ENCODE measurements at regions not wholly inside any gene's neighbourhood (a gene's known extent, or its start where the extent isn't known, plus 50 kb on each side); places are given as distances from the start of the nearest gene placed in this dataset.

DNA sequence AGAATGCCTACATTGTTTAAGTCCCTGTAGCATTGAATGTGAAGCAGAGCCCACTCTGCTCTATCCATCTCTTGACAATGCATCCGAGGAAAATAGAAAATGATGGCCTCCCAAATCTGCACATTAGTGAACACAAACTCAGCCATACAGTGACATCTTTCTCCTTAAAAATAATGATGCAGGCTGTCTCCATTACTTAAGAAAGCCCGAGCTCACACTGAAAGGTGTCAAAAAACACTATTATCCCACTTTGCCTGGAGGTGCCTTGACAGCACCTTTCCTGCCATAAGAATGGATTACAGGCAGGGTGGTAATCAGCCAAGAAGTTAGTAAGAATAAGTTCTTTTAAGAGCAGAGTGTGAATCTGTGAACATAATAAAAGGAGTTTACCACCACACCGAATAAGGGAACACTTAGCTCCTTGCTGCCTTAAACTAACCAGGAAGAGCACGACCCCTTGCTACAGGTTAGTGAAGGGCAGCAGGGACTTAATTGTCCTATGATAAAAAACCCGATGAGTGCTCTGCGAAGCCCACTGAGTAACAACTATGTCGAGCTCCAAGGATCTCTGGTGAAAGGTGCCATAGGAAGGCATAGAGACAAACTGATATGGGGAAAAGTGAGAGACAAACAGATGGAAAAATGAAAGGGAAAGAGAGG, 123.2 kb upstream of the TUSC7 start:
- DNase-seq = no peak
- Mint-ChIP-seq H3K36me3 (no peaks in the 10 kb centered on the region), H3K9me3 (peaks cover 4 to 12% (median 8%) of the 10 kb centered on the region in 3 donors), H3K4me1 (no peaks in the 10 kb centered on the region), H3K4me3 (no peak overlapping the region), H3K27ac (no peak overlapping the region), H3K27me3 (no peaks in the 10 kb centered on the region)
- no peak for ATAC-seq (replicated peaks in 1 of 4)
- ChIA-PET CTCF (no interaction called here), POLR2A (no interaction called here)
- Histone ChIP-seq H3K4me1 (ENCODE audit: control insufficient read depth in 1 of 2, extremely low read depth in 1 of 2, insufficient read depth in 2 of 2, low read length in 2 of 2) (no peaks in the 10 kb centered on the region), H3K27ac (ENCODE audit: low read length) (no peak overlapping the region), H3K9me3 (no peaks in the 10 kb centered on the region), H3K4me3 (ENCODE audit: control insufficient read depth in 1 of 2, extremely low read depth in 1 of 2, low read length in 1 of 2) (no peak overlapping the region), H3K36me3 (ENCODE audit: control insufficient read depth in 2 of 2, extremely low read depth in 1 of 2, insufficient read depth in 1 of 2, low read length in 1 of 2) (no peaks in the 10 kb centered on the region), H3K27me3 (replicated peaks in 1 of 2; ENCODE audit: control insufficient read depth in 2 of 2, extremely low read depth in 1 of 2, insufficient read depth in 2 of 2, low read length in 1 of 2) (no peaks in the 10 kb centered on the region)
- 59% methylated on average over 7 of the region's 7 CpGs for WGBS (ENCODE audit: insufficient coverage)

DNA sequence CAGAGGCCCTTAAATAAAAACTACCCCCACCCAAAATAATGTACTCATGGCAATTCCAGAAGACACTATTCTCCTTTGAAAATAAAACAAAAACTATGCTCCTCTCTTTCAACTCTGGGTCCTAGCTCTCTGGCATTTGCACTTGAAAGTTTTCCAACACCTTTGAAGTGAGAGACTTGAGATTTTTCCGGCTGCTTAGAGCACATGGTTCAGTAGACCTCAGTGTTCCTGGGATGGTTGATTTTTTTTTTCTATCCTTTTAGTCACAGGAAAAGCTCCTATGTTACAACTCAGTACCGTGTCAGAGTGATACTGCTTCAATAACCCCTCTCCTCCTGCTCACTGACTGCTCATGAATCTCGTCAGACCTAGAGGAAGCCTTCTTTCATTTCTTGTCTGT, 118.3 kb upstream of the TUSC7 start:
- Mint-ChIP-seq H3K4me1 (no peaks in the 10 kb centered on the region), H3K36me3 (no peaks in the 10 kb centered on the region), H3K9me3 (peaks cover 3 to 9% (median 4%) of the 10 kb centered on the region in 3 donors), H3K27me3 (no peaks in the 10 kb centered on the region), H3K27ac (no peak overlapping the region), H3K4me3 (no peak overlapping the region)
- Histone ChIP-seq H3K4me3 (ENCODE audit: control insufficient read depth in 1 of 2, extremely low read depth in 1 of 2, low read length in 1 of 2) (no peak overlapping the region), H3K27me3 (replicated peaks in 1 of 2; ENCODE audit: control insufficient read depth in 2 of 2, extremely low read depth in 1 of 2, insufficient read depth in 2 of 2, low read length in 1 of 2) (no peaks in the 10 kb centered on the region), H3K36me3 (ENCODE audit: control insufficient read depth in 2 of 2, extremely low read depth in 1 of 2, insufficient read depth in 1 of 2, low read length in 1 of 2) (no peaks in the 10 kb centered on the region), H3K4me1 (ENCODE audit: control insufficient read depth in 1 of 2, extremely low read depth in 1 of 2, insufficient read depth in 2 of 2, low read length in 2 of 2) (no peaks in the 10 kb centered on the region), H3K9me3 (no peaks in the 10 kb centered on the region), H3K27ac (ENCODE audit: low read length) (no peak overlapping the region)
- no CpG with 5 or more reads among the region's 3 CpGs for WGBS (ENCODE audit: insufficient coverage)
- no peak for DNase-seq
- ChIA-PET CTCF (no interaction called here), POLR2A (interaction anchor here in 1 of 2 donors (0.5 kb wide), 1 partner anchor 21 kb away, joined by 4 read pairs; no protein-coding TSS in a partner anchor)
- no peak for ATAC-seq (replicated peaks in 1 of 4)

DNA sequence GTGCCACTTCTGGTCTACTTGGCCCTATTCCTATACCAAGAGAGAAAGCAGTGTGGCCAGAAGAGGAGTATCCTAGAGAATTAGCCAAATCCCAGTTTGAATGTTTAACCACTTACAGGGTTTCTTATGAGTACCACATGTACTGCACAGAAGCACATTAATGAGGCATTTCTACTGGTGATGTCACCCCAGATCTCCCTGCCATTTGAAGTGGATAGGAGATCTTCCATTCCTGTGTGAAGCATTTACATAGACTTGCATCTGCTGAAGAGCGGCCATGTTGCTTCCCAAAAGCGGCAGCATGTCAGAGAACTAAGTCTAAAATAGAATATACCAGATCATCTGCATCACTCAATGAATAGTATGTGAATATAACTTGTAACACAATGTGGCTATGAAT, 108.4 kb upstream of the TUSC7 start:
- Histone ChIP-seq H3K27ac (ENCODE audit: low read length) (no peak overlapping the region), H3K36me3 (ENCODE audit: control insufficient read depth in 2 of 2, extremely low read depth in 1 of 2, insufficient read depth in 1 of 2, low read length in 1 of 2) (no peaks in the 10 kb centered on the region), H3K27me3 (replicated peaks in 1 of 2; ENCODE audit: control insufficient read depth in 2 of 2, extremely low read depth in 1 of 2, insufficient read depth in 2 of 2, low read length in 1 of 2) (no peaks in the 10 kb centered on the region), H3K9me3 (no peaks in the 10 kb centered on the region), H3K4me1 (ENCODE audit: control insufficient read depth in 1 of 2, extremely low read depth in 1 of 2, insufficient read depth in 2 of 2, low read length in 2 of 2) (no peaks in the 10 kb centered on the region), H3K4me3 (ENCODE audit: control insufficient read depth in 1 of 2, extremely low read depth in 1 of 2, low read length in 1 of 2) (no peak overlapping the region)
- no peak overlapping the region for H3K4me3 Mint-ChIP-seq
- H3K36me3 Mint-ChIP-seq = no peaks in the 10 kb centered on the region
- ChIA-PET POLR2A (no interaction called here), CTCF (no interaction called here)
- no peaks in the 10 kb centered on the region for H3K27me3 Mint-ChIP-seq
- no peak for DNase-seq
- no CpG with 5 or more reads among the region's 2 CpGs for WGBS (ENCODE audit: insufficient coverage)
- H3K4me1 Mint-ChIP-seq = no peaks in the 10 kb centered on the region
- no peak overlapping the region for H3K27ac Mint-ChIP-seq
- H3K9me3 Mint-ChIP-seq = peaks cover 1 to 15% (median 12%) of the 10 kb centered on the region in 3 donors
- no peak for ATAC-seq (replicated peaks in 1 of 4)

DNA sequence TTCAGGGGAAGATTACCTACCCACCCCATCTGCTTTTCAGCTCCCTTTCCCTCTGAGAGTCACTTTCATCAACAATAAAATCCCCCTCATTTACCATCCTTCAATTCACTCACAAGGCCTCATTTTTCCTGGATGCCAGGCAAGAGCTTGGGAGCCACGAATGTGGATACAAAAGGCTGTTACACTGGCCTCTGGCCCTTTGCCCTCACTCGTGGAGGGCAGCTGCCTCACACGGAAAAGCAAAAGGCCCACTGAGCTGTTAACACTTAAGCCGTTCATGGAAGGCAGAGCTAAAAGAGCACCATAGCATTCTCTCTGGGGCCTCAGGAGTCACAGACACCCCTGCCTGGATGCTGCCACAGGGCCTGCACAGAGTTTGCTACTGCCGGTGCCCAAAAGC, 102.4 kb upstream of the TUSC7 start:
- Histone ChIP-seq H3K27ac (ENCODE audit: low read length) (no peak overlapping the region), H3K9me3 (no peaks in the 10 kb centered on the region), H3K36me3 (ENCODE audit: control insufficient read depth in 2 of 2, extremely low read depth in 1 of 2, insufficient read depth in 1 of 2, low read length in 1 of 2) (no peaks in the 10 kb centered on the region), H3K4me3 (ENCODE audit: control insufficient read depth in 1 of 2, extremely low read depth in 1 of 2, low read length in 1 of 2) (no peak overlapping the region), H3K4me1 (ENCODE audit: control insufficient read depth in 1 of 2, extremely low read depth in 1 of 2, insufficient read depth in 2 of 2, low read length in 2 of 2) (no peaks in the 10 kb centered on the region), H3K27me3 (replicated peaks in 1 of 2; ENCODE audit: control insufficient read depth in 2 of 2, extremely low read depth in 1 of 2, insufficient read depth in 2 of 2, low read length in 1 of 2) (no peaks in the 10 kb centered on the region)
- WGBS (ENCODE audit: insufficient coverage) = 71% methylated on average over 4 of the region's 5 CpGs
- no peak overlapping the region for H3K27ac Mint-ChIP-seq
- ChIA-PET POLR2A (interaction anchor here in 1 of 2 donors (0.5 kb wide), 1 partner anchor 10 kb away, joined by 4 read pairs; no protein-coding TSS in a partner anchor), CTCF (no interaction called here)
- no peak for DNase-seq
- no peaks in the 10 kb centered on the region for H3K4me1 Mint-ChIP-seq
- no peak overlapping the region for H3K4me3 Mint-ChIP-seq
- peaks cover 4 to 25% (median 15%) of the 10 kb centered on the region in 3 donors for H3K9me3 Mint-ChIP-seq
- no peaks in the 10 kb centered on the region for H3K36me3 Mint-ChIP-seq
- no peak for ATAC-seq (replicated peaks in 1 of 4)
- no peaks in the 10 kb centered on the region for H3K27me3 Mint-ChIP-seq

DNA sequence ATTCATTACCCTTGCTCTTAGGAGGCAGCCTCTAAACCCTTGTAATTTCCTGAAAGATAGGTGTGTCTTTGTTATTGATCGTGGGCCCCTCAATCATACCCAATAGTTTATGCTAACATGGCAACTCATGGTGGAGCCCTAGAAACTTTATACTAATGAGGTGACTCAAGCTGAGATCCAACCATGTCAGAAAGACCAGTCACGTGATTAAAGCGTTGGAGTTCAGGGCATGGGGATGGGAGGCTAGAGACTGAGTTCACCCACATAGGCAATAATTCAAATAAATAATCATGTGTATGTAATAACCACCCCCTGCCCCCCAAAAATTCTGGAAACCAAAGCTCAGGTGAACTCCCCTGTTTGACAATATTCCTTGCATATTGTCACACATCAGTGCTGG, 99.5 kb upstream of the TUSC7 start:
- peaks cover 4 to 20% (median 20%) of the 10 kb centered on the region in 3 donors for H3K9me3 Mint-ChIP-seq
- POLR2A ChIA-PET = no interaction called here
- H3K4me1 Mint-ChIP-seq = no peaks in the 10 kb centered on the region
- CTCF ChIA-PET = no interaction called here
- H3K27ac ChIP-seq (ENCODE audit: low read length) = no peak overlapping the region
- no peak for DNase-seq
- no peaks in the 10 kb centered on the region for H3K27me3 ChIP-seq (replicated peaks in 1 of 2; ENCODE audit: control insufficient read depth in 2 of 2, extremely low read depth in 1 of 2, insufficient read depth in 2 of 2, low read length in 1 of 2)
- no CpG with 5 or more reads among the region's 3 CpGs for WGBS (ENCODE audit: insufficient coverage)
- ATAC-seq (replicated peaks in 1 of 4) = no peak
- H3K27ac Mint-ChIP-seq = no peak overlapping the region
- no peak overlapping the region for H3K4me3 Mint-ChIP-seq
- H3K36me3 ChIP-seq (ENCODE audit: control insufficient read depth in 2 of 2, extremely low read depth in 1 of 2, insufficient read depth in 1 of 2, low read length in 1 of 2) = no peaks in the 10 kb centered on the region
- H3K4me3 ChIP-seq (ENCODE audit: control insufficient read depth in 1 of 2, extremely low read depth in 1 of 2, low read length in 1 of 2) = no peak overlapping the region
- H3K9me3 ChIP-seq = no peaks in the 10 kb centered on the region
- H3K27me3 Mint-ChIP-seq = no peaks in the 10 kb centered on the region
- H3K4me1 ChIP-seq (ENCODE audit: control insufficient read depth in 1 of 2, extremely low read depth in 1 of 2, insufficient read depth in 2 of 2, low read length in 2 of 2) = no peaks in the 10 kb centered on the region
- H3K36me3 Mint-ChIP-seq = no peaks in the 10 kb centered on the region

DNA sequence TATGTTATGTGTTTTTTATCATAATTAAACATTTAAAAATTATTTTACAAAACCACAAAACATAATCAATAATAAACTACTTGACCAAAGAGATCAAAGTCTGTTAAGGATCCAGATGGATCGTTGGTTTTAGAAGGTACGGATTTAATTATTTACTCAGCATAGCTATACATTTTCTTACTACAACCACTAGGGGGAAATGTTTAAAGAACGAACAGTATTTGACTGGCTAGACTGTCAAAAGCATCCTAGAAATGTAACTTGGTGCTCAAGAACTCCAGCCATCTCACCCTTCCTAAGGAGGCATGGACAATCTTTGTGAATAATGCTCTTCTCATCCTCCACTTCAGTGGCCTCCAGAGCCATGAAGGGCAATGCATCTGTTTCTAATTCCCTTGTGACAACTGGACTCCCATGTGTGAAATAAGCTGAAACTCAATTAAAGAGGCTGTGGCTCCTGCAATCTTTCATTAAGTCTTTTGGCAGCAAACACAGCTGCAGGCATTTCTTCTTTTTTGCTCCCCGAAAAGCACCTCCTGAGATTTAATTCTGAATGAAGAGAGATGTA, 94.7 kb upstream of the TUSC7 start:
- no peaks in the 10 kb centered on the region for H3K27me3 ChIP-seq (replicated peaks in 1 of 2; ENCODE audit: control insufficient read depth in 2 of 2, extremely low read depth in 1 of 2, insufficient read depth in 2 of 2, low read length in 1 of 2)
- H3K36me3 Mint-ChIP-seq = no peaks in the 10 kb centered on the region
- peaks cover 5 to 12% (median 6%) of the 10 kb centered on the region in 3 donors for H3K9me3 Mint-ChIP-seq
- ATAC-seq (replicated peaks in 1 of 4) = no peak
- H3K27me3 Mint-ChIP-seq = no peaks in the 10 kb centered on the region
- H3K36me3 ChIP-seq (ENCODE audit: control insufficient read depth in 2 of 2, extremely low read depth in 1 of 2, insufficient read depth in 1 of 2, low read length in 1 of 2) = no peaks in the 10 kb centered on the region
- no peak overlapping the region for H3K27ac Mint-ChIP-seq
- H3K27ac ChIP-seq (ENCODE audit: low read length) = no peak overlapping the region
- no peaks in the 10 kb centered on the region for H3K4me1 Mint-ChIP-seq
- H3K9me3 ChIP-seq = no peaks in the 10 kb centered on the region
- 83% methylated on average over 1 of the region's 4 CpGs for WGBS (ENCODE audit: insufficient coverage)
- POLR2A ChIA-PET = no interaction called here
- CTCF ChIA-PET = no interaction called here
- no peak overlapping the region for H3K4me3 ChIP-seq (ENCODE audit: control insufficient read depth in 1 of 2, extremely low read depth in 1 of 2, low read length in 1 of 2)
- H3K4me3 Mint-ChIP-seq = no peak overlapping the region
- no peaks in the 10 kb centered on the region for H3K4me1 ChIP-seq (ENCODE audit: control insufficient read depth in 1 of 2, extremely low read depth in 1 of 2, insufficient read depth in 2 of 2, low read length in 2 of 2)
- no peak for DNase-seq

Data from T-cell (primary cell).